K562 (cell line): ENCODE measurements at regions not wholly inside any gene's neighbourhood (a gene's known extent, or its start where the extent isn't known, plus 50 kb on each side); places are given as distances from the start of the nearest gene placed in this dataset.

ENCODE experiments used
- CLOCK ChIP-seq: fragments of 250-450 bp; sonication (Bioruptor Pico); IDR thresholded peaks from 2 replicates; pipeline ENCODE4 v1.4.0; 2020; ENCODE audit warnings: mild to moderate bottlenecking, moderate library complexity, borderline replicate concordance
- CREBBP ChIP-seq: IDR thresholded peaks from one replicate; pipeline ENCODE4 v1.6.1; 2012; ENCODE audit warnings: low read depth, mild to moderate bottlenecking, control low read depth, inconsistent platforms, low read length
- E2F1 ChIP-seq: sonication (generic); formaldehyde crosslinking; IDR thresholded peaks from 2 replicates; pipeline ENCODE4 v1.8.1; 2023; ENCODE audit warnings: mild to moderate bottlenecking, missing genetic modification reagents, moderate library complexity
- REST ChIP-seq, 2 experiments: fragments of 450-650 bp; formaldehyde crosslinking in 1 of 2; IDR thresholded peaks; 2 replicates each; pipeline versions ENCODE4 v1.4.0 to v1.6.1; 2014 to 2020; ENCODE audit warnings: mild to moderate bottlenecking in 2 of 2, borderline replicate concordance in 1 of 2, low read depth in 1 of 2
- TEAD1 ChIP-seq, 2 experiments: fragments of 450-650 bp in 1 of 2; sonication (generic) in 1 of 2; formaldehyde crosslinking; IDR thresholded peaks; 2 replicates each; pipeline versions ENCODE4 v1.4.0 to v1.8.0; 2020 to 2022; ENCODE audit warnings: mild to moderate bottlenecking in 2 of 2, missing genetic modification reagents in 1 of 2
- ZNF512 ChIP-seq: IDR thresholded peaks from 2 replicates; pipeline ENCODE4 v1.6.1; 2016; ENCODE audit warnings: missing genetic modification characterization, missing compliant biosample characterization
- TF ChIP-seq, protein P1 (sequence below): sonication (generic); formaldehyde crosslinking; IDR thresholded peaks from 2 replicates; pipeline ENCODE4 v1.8.0; 2023; ENCODE audit warnings: missing genetic modification reagents, mild to moderate bottlenecking, borderline replicate concordance

- no peak for TF ChIP-seq CLOCK
- TF ChIP-seq CREBBP = no peak
- TF ChIP-seq, protein P1, sequence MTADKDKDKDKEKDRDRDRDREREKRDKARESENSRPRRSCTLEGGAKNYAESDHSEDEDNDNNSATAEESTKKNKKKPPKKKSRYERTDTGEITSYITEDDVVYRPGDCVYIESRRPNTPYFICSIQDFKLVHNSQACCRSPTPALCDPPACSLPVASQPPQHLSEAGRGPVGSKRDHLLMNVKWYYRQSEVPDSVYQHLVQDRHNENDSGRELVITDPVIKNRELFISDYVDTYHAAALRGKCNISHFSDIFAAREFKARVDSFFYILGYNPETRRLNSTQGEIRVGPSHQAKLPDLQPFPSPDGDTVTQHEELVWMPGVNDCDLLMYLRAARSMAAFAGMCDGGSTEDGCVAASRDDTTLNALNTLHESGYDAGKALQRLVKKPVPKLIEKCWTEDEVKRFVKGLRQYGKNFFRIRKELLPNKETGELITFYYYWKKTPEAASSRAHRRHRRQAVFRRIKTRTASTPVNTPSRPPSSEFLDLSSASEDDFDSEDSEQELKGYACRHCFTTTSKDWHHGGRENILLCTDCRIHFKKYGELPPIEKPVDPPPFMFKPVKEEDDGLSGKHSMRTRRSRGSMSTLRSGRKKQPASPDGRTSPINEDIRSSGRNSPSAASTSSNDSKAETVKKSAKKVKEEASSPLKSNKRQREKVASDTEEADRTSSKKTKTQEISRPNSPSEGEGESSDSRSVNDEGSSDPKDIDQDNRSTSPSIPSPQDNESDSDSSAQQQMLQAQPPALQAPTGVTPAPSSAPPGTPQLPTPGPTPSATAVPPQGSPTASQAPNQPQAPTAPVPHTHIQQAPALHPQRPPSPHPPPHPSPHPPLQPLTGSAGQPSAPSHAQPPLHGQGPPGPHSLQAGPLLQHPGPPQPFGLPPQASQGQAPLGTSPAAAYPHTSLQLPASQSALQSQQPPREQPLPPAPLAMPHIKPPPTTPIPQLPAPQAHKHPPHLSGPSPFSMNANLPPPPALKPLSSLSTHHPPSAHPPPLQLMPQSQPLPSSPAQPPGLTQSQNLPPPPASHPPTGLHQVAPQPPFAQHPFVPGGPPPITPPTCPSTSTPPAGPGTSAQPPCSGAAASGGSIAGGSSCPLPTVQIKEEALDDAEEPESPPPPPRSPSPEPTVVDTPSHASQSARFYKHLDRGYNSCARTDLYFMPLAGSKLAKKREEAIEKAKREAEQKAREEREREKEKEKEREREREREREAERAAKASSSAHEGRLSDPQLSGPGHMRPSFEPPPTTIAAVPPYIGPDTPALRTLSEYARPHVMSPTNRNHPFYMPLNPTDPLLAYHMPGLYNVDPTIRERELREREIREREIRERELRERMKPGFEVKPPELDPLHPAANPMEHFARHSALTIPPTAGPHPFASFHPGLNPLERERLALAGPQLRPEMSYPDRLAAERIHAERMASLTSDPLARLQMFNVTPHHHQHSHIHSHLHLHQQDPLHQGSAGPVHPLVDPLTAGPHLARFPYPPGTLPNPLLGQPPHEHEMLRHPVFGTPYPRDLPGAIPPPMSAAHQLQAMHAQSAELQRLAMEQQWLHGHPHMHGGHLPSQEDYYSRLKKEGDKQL = no peak
- no peak for TF ChIP-seq ZNF512 (tag)
- TF ChIP-seq REST (IDR thresholded peaks at IDR 0.05; ENCODE audit: borderline replicate concordance) = no peak
- no peak for TF ChIP-seq REST (CRISPR knock-in tag; IDR thresholded peaks at IDR 0.05; ENCODE audit: low read depth)
- TF ChIP-seq TEAD1 (CRISPR knock-in tag; IDR thresholded peaks at IDR 0.05) = no peak
- TF ChIP-seq E2F1 = no peak
Observed at GRCh38 chr6:144793744-144794143, 508.6 kb downstream of the UTRN start (continued).
